H9 (cell line): ENCODE measurements at regions not wholly inside any gene's neighbourhood (a gene's known extent, or its start where the extent isn't known, plus 50 kb on each side); places are given as distances from the start of the nearest gene placed in this dataset.

ENCODE experiments used
- DNase-seq: peaks from one replicate; pipeline ENCODE4 v3.0.0-alpha.2; 2017
- H2AFZ ChIP-seq: one replicate; pipeline ENCODE4 v1.6.1; 2013; ENCODE audit warnings: mild to moderate bottlenecking, low read length, control low read depth, moderate library complexity
- H2AK5ac ChIP-seq: 2 replicates; pipeline ENCODE4 v1.6.1; 2013; ENCODE audit warnings: low read length, control low read depth, mixed read lengths; ENCODE audit not compliant: insufficient read length
- H2BK120ac ChIP-seq: one replicate; pipeline ENCODE4 v1.6.1; 2013; ENCODE audit warnings: low read depth, mild to moderate bottlenecking, low read length, control low read depth, inconsistent platforms; ENCODE audit not compliant: poor library complexity, severe bottlenecking
- H2BK12ac ChIP-seq: 2 replicates; pipeline ENCODE4 v1.6.1; 2013; ENCODE audit warnings: low read length, control low read depth, mixed read lengths, low read depth; ENCODE audit not compliant: insufficient read length
- H2BK15ac ChIP-seq: 2 replicates; pipeline ENCODE4 v1.6.1; 2013; ENCODE audit warnings: low read depth, low read length, control low read depth
- H2BK20ac ChIP-seq: one replicate; pipeline ENCODE4 v1.6.1; 2013; ENCODE audit warnings: low read depth, mild to moderate bottlenecking, low read length, control low read depth, inconsistent platforms; ENCODE audit not compliant: poor library complexity, severe bottlenecking
- H2BK5ac ChIP-seq: 2 replicates; pipeline ENCODE4 v1.6.1; 2013; ENCODE audit warnings: low read length, control low read depth, mixed read lengths; ENCODE audit not compliant: insufficient read length
- H3K14ac ChIP-seq: 2 replicates; pipeline ENCODE4 v1.6.1; 2013; ENCODE audit warnings: low read length, control low read depth; ENCODE audit not compliant: insufficient read depth
- H3K18ac ChIP-seq: 2 replicates; pipeline ENCODE4 v1.6.1; 2013; ENCODE audit warnings: low read depth, mild to moderate bottlenecking, mixed read lengths, low read length, control low read depth; ENCODE audit not compliant: insufficient read length
- H3K23ac ChIP-seq: 2 replicates; pipeline ENCODE4 v1.6.1; 2013; ENCODE audit warnings: low read length, control low read depth, mixed read lengths, low read depth; ENCODE audit not compliant: insufficient read length
- H3K23me2 ChIP-seq: 2 replicates; pipeline ENCODE4 v1.6.1; 2013; ENCODE audit warnings: low read depth, mild to moderate bottlenecking, mixed read lengths, low read length, control low read depth; ENCODE audit not compliant: insufficient read length, poor library complexity, severe bottlenecking
- H3K27ac ChIP-seq: 2 replicates; pipeline ENCODE4 v1.5.1; 2013; ENCODE audit warnings: low read length, control low read depth, mixed read lengths, low read depth; ENCODE audit not compliant: insufficient read length
- H3K27me3 ChIP-seq: 2 replicates; pipeline ENCODE4 v1.6.1; 2013; ENCODE audit warnings: low read length, control low read depth, inconsistent platforms; ENCODE audit not compliant: insufficient read depth
- H3K4ac ChIP-seq: 2 replicates; pipeline ENCODE4 v1.6.1; 2013; ENCODE audit warnings: low read depth, mild to moderate bottlenecking, control low read depth, inconsistent platforms, low read length, moderate library complexity
- H3K4me1 ChIP-seq: 2 replicates; pipeline ENCODE4 v1.6.1; 2013; ENCODE audit warnings: low read length, control low read depth, inconsistent platforms; ENCODE audit not compliant: insufficient read depth
- H3K4me2 ChIP-seq: 2 replicates; pipeline ENCODE4 v1.6.1; 2013; ENCODE audit warnings: low read length, control low read depth, mixed read lengths; ENCODE audit not compliant: insufficient read length, insufficient read depth
- H3K56ac ChIP-seq: 2 replicates; pipeline ENCODE4 v1.6.1; 2013; ENCODE audit warnings: low read depth, mild to moderate bottlenecking, mixed read lengths, low read length, control low read depth; ENCODE audit not compliant: insufficient read length
- H3K79me1 ChIP-seq: 2 replicates; pipeline ENCODE4 v1.6.1; 2013; ENCODE audit warnings: low read depth, mild to moderate bottlenecking, moderate library complexity, low read length, control low read depth, inconsistent platforms; ENCODE audit not compliant: insufficient read depth, poor library complexity, severe bottlenecking
- H3K79me2 ChIP-seq: 2 replicates; pipeline ENCODE4 v1.6.1; 2013; ENCODE audit warnings: low read length, control low read depth, inconsistent platforms; ENCODE audit not compliant: insufficient read depth
- H3K9ac ChIP-seq: 2 replicates; pipeline ENCODE4 v1.6.1; 2013; ENCODE audit warnings: low read length, control low read depth, mixed read lengths; ENCODE audit not compliant: insufficient read length; ENCODE audit errors: extremely low read depth
- H3K9me3 ChIP-seq: one replicate; pipeline ENCODE4 v1.6.1; 2013; ENCODE audit warnings: low read depth, low read length, inconsistent platforms; ENCODE audit not compliant: control insufficient read depth
- H3T11ph ChIP-seq: one replicate; pipeline ENCODE4 v1.6.1; 2013; ENCODE audit warnings: mild to moderate bottlenecking, low read length, control low read depth, inconsistent platforms
- H4K20me1 ChIP-seq: one replicate; pipeline ENCODE4 v1.6.1; 2013; ENCODE audit not compliant: control insufficient read depth, insufficient read length, insufficient read depth
- H4K5ac ChIP-seq: 2 replicates; pipeline ENCODE4 v1.6.1; 2013; ENCODE audit warnings: low read depth, mild to moderate bottlenecking, mixed read lengths, low read length, control low read depth; ENCODE audit not compliant: insufficient read length
- H4K8ac ChIP-seq: replicated peaks from 2 replicates; pipeline ENCODE4 v1.6.1; 2013; ENCODE audit warnings: low read length, control low read depth, mixed read lengths, low read depth; ENCODE audit not compliant: insufficient read length
- H4K91ac ChIP-seq: 2 replicates; pipeline ENCODE4 v1.6.1; 2013; ENCODE audit warnings: low read depth, mild to moderate bottlenecking, moderate library complexity, mixed read lengths, low read length, control low read depth; ENCODE audit not compliant: insufficient read length
- H3K27ac Mint-ChIP-seq, 3 experiments: 2 replicates in 2 of 3; 3 replicates in 1 of 3; pipeline ENCODE4 v1.8.0; 2020 to 2021; ENCODE audit warnings: mixed read lengths in 3 of 3, mild to moderate bottlenecking in 1 of 3, moderate library complexity in 1 of 3
- H3K27me3 Mint-ChIP-seq: 2 replicates; pipeline ENCODE4 v1.8.0; 2021; ENCODE audit warnings: low read depth, mild to moderate bottlenecking, moderate library complexity, mixed read lengths
- H3K36me3 Mint-ChIP-seq, 3 experiments: 2 replicates in 2 of 3; 3 replicates in 1 of 3; pipeline ENCODE4 v1.8.0; 2020 to 2021; ENCODE audit warnings: low read depth in 3 of 3, mixed read lengths in 3 of 3; ENCODE audit not compliant: insufficient read depth in 1 of 3
- H3K4me1 Mint-ChIP-seq, 2 experiments: 2 replicates each; pipeline ENCODE4 v1.8.0; 2020; ENCODE audit warnings: mixed read lengths in 2 of 2
- H3K4me3 Mint-ChIP-seq, 2 experiments: 2 replicates in 1 of 2; 3 replicates in 1 of 2; pipeline ENCODE4 v1.8.0; 2020 to 2021; ENCODE audit warnings: mild to moderate bottlenecking in 2 of 2, mixed read lengths in 2 of 2, moderate library complexity in 1 of 2
- H3K9me3 Mint-ChIP-seq, 2 experiments: 2 replicates in 1 of 2; 3 replicates in 1 of 2; pipeline ENCODE4 v1.8.0; 2020; ENCODE audit warnings: mild to moderate bottlenecking in 2 of 2, mixed read lengths in 2 of 2, moderate library complexity in 1 of 2
- CTCF ChIP-seq: fragments of 200-600 bp; sonication (generic); conservative IDR thresholded peaks from 3 replicates; pipeline ENCODE4 v1.8.0; 2021; ENCODE audit warnings: antibody characterized with exemption, mild to moderate bottlenecking
- WGBS: extraction: QIAGEN DNeasy Blood & Tissue Kit; methylation state at CpG from one replicate; pipeline ENCODE4 v1.1.7; 2013; ENCODE audit warnings: missing lambda C conversion rate, low lambda C conversion rate, mixed read lengths; ENCODE audit not compliant: insufficient read length; ENCODE audit errors: extremely low coverage; 5-methylcytosine and 5-hydroxymethylcytosine counted together

GRCh38 chr2:2875831-2876230 is 501.8 kb downstream of the EIPR1 start:
- Histone ChIP-seq H3K9ac (no peak overlapping the region), H3K23me2 (no peaks in the 10 kb centered on the region), H4K91ac (no peak overlapping the region), H3K27me3 (no peaks in the 10 kb centered on the region), H2BK120ac (no peak overlapping the region), H3K79me1 (no peaks in the 10 kb centered on the region), H2BK12ac (no peak overlapping the region), H3K4me1 (no peaks in the 10 kb centered on the region), H3K23ac (no peak overlapping the region), H3K4ac (no peak overlapping the region), H2BK15ac (no peak overlapping the region), H2AK5ac (no peak overlapping the region), H3K56ac (no peak overlapping the region), H2BK5ac (no peak overlapping the region), H3K18ac (no peak overlapping the region), H4K5ac (no peak overlapping the region), H3K4me2 (no peak overlapping the region), H3T11ph (no peak overlapping the region), H3K9me3 (no peaks in the 10 kb centered on the region), H4K8ac (no peak overlapping the region), H4K20me1 (no peaks in the 10 kb centered on the region), H3K14ac (no peak overlapping the region), H2BK20ac (no peak overlapping the region), H2AFZ (no peak overlapping the region), H3K27ac (no peak overlapping the region), H3K79me2 (no peaks in the 10 kb centered on the region)
- no CpG with 5 or more reads among the region's 6 CpGs for WGBS
- H3K27me3 Mint-ChIP-seq: peaks cover 4% of the 10 kb centered on the region
- DNase-seq: no peak
- peaks cover 18 to 23% of the 10 kb centered on the region in 2 experiments for H3K9me3 Mint-ChIP-seq
- TF ChIP-seq CTCF: no peak
- H3K4me1 Mint-ChIP-seq: peaks cover 4 to 12% of the 10 kb centered on the region in 2 experiments; a peak in 3 of 4 replicates
- H3K36me3 Mint-ChIP-seq: peaks cover 7 to 18% (median 11%) of the 10 kb centered on the region in 3 experiments
- H3K27ac Mint-ChIP-seq: peak overlapping the region in 1 of 3 experiments; percentile 40; a peak in 1 of 7 replicates
- H3K4me3 Mint-ChIP-seq: no peak overlapping the region
